SU-DHL-6 (cell line): ENCODE measurements at regions not wholly inside any gene's neighbourhood (a gene's known extent, or its start where the extent isn't known, plus 50 kb on each side); places are given as distances from the start of the nearest gene placed in this dataset.

Experiments used
- H2AFZ ChIP-seq: fragments of 200-600 bp; sonication (generic); 2 replicates; pipeline ENCODE4 v1.6.1; 2014; ENCODE audit warnings: low read depth, mild to moderate bottlenecking, moderate library complexity, mixed read lengths, antibody characterized with exemption, low read length; ENCODE audit not compliant: severe bottlenecking
- H3F3A ChIP-seq: fragments of 200-600 bp; shearing (Covaris generic); 2 replicates; pipeline ENCODE4 v1.6.0; 2016; ENCODE audit warnings: antibody characterized with exemption, mild to moderate bottlenecking; ENCODE audit not compliant: insufficient read depth
- H3K27ac ChIP-seq: fragments of 200-600 bp; sonication (generic); 2 replicates; pipeline ENCODE4 v1.5.1; 2016; ENCODE audit warnings: low read depth, mild to moderate bottlenecking, low read length, moderate library complexity, mixed read lengths
- H3K27me3 ChIP-seq: fragments of 200-600 bp; sonication (generic), shearing (Covaris generic); 2 replicates; pipeline ENCODE4 v1.6.0; 2014; ENCODE audit warnings: mild to moderate bottlenecking, low read length
- H3K36me3 ChIP-seq: fragments of 200-600 bp; sonication (generic); 2 replicates; pipeline ENCODE4 v1.6.1; 2014; ENCODE audit warnings: mild to moderate bottlenecking, low read length, mixed read lengths
- H3K4me2 ChIP-seq: fragments of 300-600, 200-600 bp; shearing (Covaris generic), sonication (generic); 2 replicates; pipeline ENCODE4 v1.6.0; 2014; ENCODE audit warnings: low read length, low read depth, mild to moderate bottlenecking; ENCODE audit not compliant: poor library complexity, severe bottlenecking
- H3K4me3 ChIP-seq: fragments of 200-600 bp; sonication (generic); 2 replicates; pipeline ENCODE4 v1.5.1; 2014; ENCODE audit warnings: antibody characterized with exemption, low read length, mild to moderate bottlenecking, mixed read lengths; ENCODE audit not compliant: insufficient read depth, poor library complexity, severe bottlenecking
- H3K79me2 ChIP-seq: fragments of 200-600 bp; sonication (generic); 2 replicates; pipeline ENCODE4 v1.6.1; 2014; ENCODE audit warnings: mild to moderate bottlenecking, low read length, moderate library complexity; ENCODE audit not compliant: insufficient read depth
- H3K9ac ChIP-seq: fragments of 200-600 bp; sonication (generic); 2 replicates; pipeline ENCODE4 v1.7.0; 2014; ENCODE audit warnings: mild to moderate bottlenecking, low read length
- H3K9me2 ChIP-seq: fragments of 200-600 bp; sonication (generic); replicated peaks from 2 replicates; pipeline ENCODE4 v1.6.1; 2014; ENCODE audit warnings: low read length; ENCODE audit not compliant: insufficient read depth
- H3K9me3 ChIP-seq: fragments of 200-600 bp; sonication (generic); 2 replicates; pipeline ENCODE4 v1.6.1; 2014; ENCODE audit warnings: low read length, mixed read lengths; ENCODE audit not compliant: insufficient read depth
- H4K20me1 ChIP-seq: fragments of 200-600 bp; sonication (generic); 2 replicates; pipeline ENCODE4 v1.6.1; 2014; ENCODE audit warnings: low read depth, mild to moderate bottlenecking, antibody characterized with exemption, low read length, moderate library complexity, mixed read lengths
- CTCF ChIP-seq: fragments of 200-600 bp; sonication (generic); IDR thresholded peaks from one replicate; pipeline ENCODE4 v1.5.1; 2017; ENCODE audit warnings: antibody characterized with exemption, mild to moderate bottlenecking, low read length, moderate library complexity; ENCODE audit not compliant: insufficient read depth, poor library complexity, severe bottlenecking
- EZH2phosphoT487 ChIP-seq: fragments of 200-600 bp; sonication (generic), shearing (Covaris generic); conservative IDR thresholded peaks from 2 replicates; pipeline ENCODE4 v1.6.1; 2018; ENCODE audit warnings: mild to moderate bottlenecking, antibody characterized with exemption, low read length, moderate library complexity, mixed read lengths

DNA sequence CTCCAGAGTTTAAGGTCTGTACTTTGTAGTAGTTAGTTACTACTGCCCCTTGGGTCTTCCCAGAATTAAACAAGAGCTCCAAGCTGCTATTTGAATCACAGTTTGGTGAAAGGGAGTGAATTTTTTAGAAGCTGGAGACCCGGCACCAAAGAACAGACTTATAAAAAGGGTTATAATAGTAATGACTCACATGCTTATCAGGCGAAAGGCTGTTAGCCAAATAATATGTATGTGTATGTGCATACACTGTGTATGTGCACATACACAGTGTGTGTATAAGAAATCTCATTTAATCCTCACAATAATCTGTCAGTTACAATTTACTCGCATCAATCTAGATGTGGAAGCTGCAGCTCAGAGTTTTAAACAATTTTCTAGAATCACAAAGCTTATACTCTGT lies 59.5 kb upstream of the ITGA1 start:
- H3F3A ChIP-seq = no peaks in the 10 kb centered on the region
- no peaks in the 10 kb centered on the region for H3K36me3 ChIP-seq
- TF ChIP-seq EZH2phosphoT487 (no peak), CTCF (no peak)
- H3K9ac ChIP-seq = no peak overlapping the region
- H3K27me3 ChIP-seq = no peaks in the 10 kb centered on the region
- no peaks in the 10 kb centered on the region for H4K20me1 ChIP-seq
- no peak overlapping the region for H3K4me2 ChIP-seq
- 0 out of 2 replicates have a peak, but pooled peaks cover 6% of the 10 kb centered on the region for H3K9me2 ChIP-seq
- H3K27ac ChIP-seq = no peak overlapping the region
- H3K9me3 ChIP-seq = no peaks in the 10 kb centered on the region
- H2AFZ ChIP-seq = no peak overlapping the region
- no peak overlapping the region for H3K4me3 ChIP-seq
- no peaks in the 10 kb centered on the region for H3K79me2 ChIP-seq

GRCh38 chr5:52728686-52729085 lies 59.0 kb upstream of the ITGA1 start:
- Histone ChIP-seq H3K27me3 (no peaks in the 10 kb centered on the region), H3K79me2 (no peaks in the 10 kb centered on the region), H3K36me3 (no peaks in the 10 kb centered on the region), H3K4me3 (no peak overlapping the region), H2AFZ (no peak overlapping the region), H3K4me2 (no peak overlapping the region), H4K20me1 (no peaks in the 10 kb centered on the region), H3K9me2 (0 out of 2 replicates have a peak, but pooled peaks cover 6% of the 10 kb centered on the region), H3K27ac (no peak overlapping the region), H3K9me3 (no peaks in the 10 kb centered on the region), H3F3A (no peaks in the 10 kb centered on the region), H3K9ac (no peak overlapping the region)
- TF ChIP-seq CTCF (no peak), EZH2phosphoT487 (no peak)

DNA sequence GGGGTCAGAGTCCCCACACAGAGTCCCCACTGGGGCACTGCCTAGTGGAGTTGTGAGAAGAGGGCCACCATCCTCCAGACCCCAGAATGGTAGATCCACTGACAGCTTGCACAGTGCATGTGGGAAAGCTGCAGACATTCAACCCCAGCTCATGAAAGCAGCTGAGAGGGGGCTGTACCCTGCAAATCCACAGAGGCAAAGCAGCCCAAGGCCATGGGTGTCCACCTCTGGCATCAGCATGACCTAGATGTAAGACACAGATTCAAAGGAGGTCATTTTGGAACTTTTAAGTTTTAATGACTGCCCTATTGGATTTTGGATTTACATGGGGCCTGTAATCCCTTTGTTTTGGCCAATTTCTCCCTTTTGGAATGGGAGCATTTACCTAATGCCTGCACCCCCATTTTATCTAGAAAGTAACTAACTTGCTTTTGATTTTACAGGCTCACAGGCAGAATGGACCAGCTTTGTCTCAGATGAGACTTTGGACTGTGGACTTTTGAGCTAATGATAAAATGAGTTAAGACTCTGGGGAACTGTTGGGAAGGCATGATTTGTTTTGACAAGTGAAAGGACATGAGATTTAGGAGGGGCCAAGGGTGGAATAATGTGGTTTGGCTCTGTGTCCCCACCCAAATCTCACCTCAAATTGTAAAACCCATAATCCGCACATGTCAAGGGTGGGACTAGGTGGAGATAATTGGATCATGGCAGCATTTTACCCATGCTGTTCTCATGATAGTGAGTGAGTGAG lies 56.3 kb upstream of the ITGA1 start:
- Histone ChIP-seq H3K9me2 (0 out of 2 replicates have a peak, but pooled peaks cover under 1% of the 10 kb centered on the region), H3K9me3 (no peaks in the 10 kb centered on the region), H3K4me3 (no peak overlapping the region), H3F3A (no peaks in the 10 kb centered on the region), H3K27ac (no peak overlapping the region), H3K27me3 (no peaks in the 10 kb centered on the region), H3K79me2 (no peaks in the 10 kb centered on the region), H3K36me3 (no peaks in the 10 kb centered on the region), H3K4me2 (no peak overlapping the region), H3K9ac (no peak overlapping the region), H2AFZ (no peak overlapping the region), H4K20me1 (no peaks in the 10 kb centered on the region)
- TF ChIP-seq CTCF (no peak), EZH2phosphoT487 (no peak)
